ENCODE measurements at regions not wholly inside any gene's neighbourhood (a gene's known extent, or its start where the extent isn't known, plus 50 kb on each side); places are given as distances from the start of the nearest gene placed in this dataset.

- DNase-seq (ENCODE audit: low spot score), result no peak
Observed at GRCh38 chr22:27452922-27453321, 348.6 kb downstream of the MN1 start.

- no peak for DNase-seq (ENCODE audit: low spot score)
Observed at GRCh38 chr22:27453725-27454124, 347.8 kb downstream of the MN1 start.

- DNase-seq (ENCODE audit: low spot score), result no peak
Observed at GRCh38 chr22:27454807-27455450, 346.6 kb downstream of the MN1 start.

DNA sequence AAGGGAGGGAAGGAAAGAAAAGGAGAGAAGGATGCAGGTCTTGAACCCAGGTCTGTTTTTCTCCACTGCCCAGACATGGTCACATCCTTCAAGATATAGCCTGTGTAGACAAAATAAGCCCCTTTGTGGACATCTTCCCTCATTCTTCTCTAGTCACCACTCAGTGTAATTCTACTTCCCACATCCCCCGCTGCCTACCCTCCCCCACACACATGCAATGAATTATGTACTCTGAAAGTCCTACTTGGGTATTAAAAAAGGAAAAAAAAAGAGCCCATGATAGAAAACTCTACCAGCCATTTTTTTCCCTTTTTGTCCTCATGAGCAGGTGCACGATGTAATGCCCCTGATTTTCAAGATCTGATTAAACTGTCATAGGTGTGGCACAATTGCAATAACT is 346.0 kb downstream of the MN1 start:
- DNase-seq (ENCODE audit: low spot score), result no peak

DNA sequence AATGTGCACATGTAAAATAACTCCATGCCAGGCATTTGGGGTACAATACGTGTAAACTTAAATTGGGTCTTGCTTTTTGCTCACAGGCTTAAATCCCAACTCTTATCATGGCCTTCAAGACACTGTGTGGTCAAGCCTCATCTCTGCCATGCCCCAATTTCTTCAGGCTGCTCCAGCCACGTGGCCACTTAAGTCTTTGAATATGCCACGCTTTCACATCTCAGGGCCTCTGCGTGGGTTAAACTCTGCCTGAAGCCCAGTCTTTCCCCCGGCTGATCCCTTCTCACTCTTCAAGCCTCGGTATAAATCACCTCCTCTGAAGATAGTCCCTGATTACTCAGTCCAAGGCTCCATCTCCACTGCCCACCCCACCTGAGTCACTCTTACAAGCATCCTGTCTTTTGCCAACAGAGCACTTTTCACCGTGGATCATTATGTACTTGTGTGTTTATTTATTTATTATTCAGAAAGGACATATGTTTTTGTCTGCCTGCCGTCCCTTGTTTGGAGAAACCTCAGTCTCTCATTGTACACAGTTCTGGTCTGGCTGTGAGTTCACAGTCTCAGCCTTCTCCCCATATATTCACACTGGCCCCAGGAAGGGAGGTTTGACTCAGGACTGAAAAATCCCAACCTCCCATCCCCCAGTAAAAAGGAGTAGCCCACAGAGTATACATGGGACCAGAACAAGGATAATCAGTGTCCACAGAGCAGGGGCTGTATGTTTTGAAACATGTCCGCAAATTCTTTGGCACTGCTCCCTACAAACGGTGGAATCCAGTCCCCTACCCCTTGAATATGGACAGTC is 344.7 kb downstream of the MN1 start:
- no peak for DNase-seq (ENCODE audit: low spot score)

DNA sequence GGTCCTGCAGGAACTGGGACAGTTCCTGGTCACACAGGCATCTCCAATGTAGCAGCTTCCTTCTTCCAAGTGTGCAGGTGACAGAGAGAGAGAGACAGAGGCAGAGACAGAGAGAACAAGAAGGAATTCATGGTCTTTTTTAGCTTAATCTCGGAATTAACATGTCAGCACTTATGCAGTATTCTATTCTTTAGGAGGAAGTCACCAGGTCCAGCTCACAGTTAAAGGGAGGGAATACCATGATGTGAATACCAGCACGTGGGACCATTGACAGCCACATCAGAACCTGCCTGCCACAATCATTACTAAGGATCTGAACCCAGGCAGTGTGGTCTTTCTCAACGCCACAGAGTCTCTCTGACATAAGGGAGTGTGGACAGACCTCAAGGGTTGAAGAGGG is 341.6 kb downstream of the MN1 start:
- DNase-seq (ENCODE audit: low spot score), result no peak

GRCh38 chr22:27460591-27461347 is 340.8 kb downstream of the MN1 start:
- DNase-seq (ENCODE audit: low spot score), result no peak

DNA sequence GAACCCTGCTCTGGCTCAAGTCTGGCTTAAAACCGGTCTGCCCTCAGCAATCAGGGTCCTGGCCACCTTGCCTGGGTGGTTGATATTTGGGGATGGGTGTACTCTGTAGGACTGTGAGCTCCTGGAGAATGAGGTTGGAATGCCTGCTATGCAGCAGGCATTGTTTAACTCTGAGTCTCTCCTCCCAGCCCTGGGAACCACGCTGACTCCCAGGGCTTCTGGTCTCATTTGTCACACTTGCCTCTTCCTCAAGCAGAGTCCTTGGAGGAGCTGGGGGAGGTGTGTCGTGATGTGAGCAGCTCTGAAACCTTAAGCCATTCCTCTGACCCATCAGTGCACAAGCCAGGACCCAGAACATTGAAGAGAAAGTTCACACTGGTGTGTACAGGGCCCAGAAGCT is 340.1 kb downstream of the MN1 start:
- DNase-seq (ENCODE audit: low spot score), result no peak

DNA sequence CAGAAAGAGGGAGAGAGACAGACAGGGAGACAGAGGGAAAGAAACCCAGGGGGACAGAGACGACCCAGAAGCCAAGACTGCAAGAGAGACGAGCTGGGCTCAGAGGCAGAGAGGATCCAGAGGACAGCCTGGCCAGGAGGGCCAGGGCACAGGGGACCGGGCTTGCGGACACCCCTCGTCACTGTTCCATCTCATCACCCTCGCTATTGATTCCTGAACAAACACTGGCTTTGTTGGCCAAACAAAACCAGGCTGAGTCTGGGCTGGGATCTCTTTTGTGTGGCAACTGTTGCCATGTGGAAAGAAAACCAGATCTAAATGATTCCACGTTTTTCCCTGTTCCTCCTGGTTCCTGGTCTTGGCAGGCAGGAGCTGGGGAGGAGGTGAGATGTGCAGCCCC is 339.4 kb downstream of the MN1 start:
- DNase-seq (ENCODE audit: low spot score), result no peak

GRCh38 chr22:27463121-27463660 is 338.4 kb downstream of the MN1 start:
- no peak for DNase-seq (ENCODE audit: low spot score)

GRCh38 chr22:27466229-27466628 is 335.3 kb downstream of the MN1 start:
- no peak for DNase-seq (ENCODE audit: low spot score)

DNA sequence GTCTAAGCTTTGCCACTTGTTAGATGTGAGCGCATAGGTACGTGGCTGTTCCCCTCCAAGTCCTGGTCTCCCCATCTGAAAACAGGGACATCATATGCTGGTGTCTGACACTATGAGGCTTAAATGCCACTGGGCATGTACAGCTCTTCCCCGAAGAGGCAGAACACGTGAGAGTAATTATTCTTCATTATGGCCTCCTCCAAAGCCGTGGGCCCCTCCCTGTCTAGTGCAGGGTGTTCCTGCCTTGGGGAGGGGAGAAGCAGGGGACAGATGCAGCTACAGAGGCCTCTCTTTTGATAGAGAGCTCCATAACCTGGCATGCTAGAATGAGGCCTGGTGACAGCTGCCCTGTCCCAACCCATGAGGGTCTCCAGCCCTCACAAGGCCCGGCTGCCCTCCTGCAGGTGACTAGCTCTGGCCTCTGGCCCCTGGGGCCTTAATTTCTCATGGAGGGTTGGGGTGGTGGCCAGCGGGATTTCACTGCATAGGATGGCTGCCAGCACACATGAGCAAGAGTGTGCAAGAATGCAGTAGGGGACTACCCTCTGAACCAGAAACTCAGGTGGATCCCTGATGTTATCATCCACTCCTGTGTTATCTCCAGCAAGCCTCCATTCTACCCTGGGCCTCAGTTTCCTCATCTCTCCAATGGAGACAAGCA is 334.6 kb downstream of the MN1 start:
- DNase-seq (ENCODE audit: low spot score), result no peak

- no peak for DNase-seq (ENCODE audit: low spot score)
Observed at GRCh38 chr22:27467711-27468110, 333.8 kb downstream of the MN1 start.

DNA sequence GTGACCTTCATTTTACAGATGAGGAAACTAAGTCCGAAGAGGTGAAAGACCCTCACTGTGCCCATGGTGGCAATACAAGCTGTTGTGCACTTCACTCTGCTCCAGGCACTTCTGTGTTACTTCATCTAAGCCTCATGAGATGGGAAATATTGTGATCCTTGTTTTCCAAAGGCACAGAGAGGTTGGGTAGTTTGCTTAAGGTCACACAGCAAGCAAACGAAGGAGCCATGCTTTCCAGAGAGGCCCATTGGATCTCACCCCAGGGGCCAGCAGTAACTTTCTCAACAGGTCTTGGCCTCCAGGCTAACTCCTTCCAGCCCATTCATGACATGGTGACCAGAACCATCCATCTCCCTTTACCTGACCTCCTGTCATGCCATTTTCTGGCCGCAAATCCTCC is 332.8 kb downstream of the MN1 start:
- no peak for DNase-seq (ENCODE audit: low spot score)

GRCh38 chr22:27470169-27470772 is 331.3 kb downstream of the MN1 start:
- no peak for DNase-seq (ENCODE audit: low spot score)

DNA sequence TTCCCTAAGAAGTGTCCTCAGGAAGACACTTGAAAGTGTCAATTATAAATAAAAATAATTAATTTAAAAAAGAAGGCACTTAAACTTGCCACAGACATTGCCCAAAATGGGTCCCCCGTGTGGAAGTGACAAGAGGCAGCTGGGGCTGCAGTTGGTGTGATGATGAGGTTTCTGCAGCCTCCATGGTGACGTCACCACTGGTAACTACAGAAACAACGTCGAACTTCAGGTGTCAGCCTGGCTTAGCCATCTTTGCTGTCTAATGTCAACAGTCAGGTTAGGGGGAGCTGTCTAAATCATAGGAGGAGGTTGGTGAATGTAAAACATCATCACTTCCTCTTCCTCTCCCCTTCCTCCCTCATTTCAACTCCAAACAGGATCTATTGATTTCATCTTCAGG is 328.6 kb downstream of the MN1 start:
- no peak for DNase-seq (ENCODE audit: low spot score)

DNA sequence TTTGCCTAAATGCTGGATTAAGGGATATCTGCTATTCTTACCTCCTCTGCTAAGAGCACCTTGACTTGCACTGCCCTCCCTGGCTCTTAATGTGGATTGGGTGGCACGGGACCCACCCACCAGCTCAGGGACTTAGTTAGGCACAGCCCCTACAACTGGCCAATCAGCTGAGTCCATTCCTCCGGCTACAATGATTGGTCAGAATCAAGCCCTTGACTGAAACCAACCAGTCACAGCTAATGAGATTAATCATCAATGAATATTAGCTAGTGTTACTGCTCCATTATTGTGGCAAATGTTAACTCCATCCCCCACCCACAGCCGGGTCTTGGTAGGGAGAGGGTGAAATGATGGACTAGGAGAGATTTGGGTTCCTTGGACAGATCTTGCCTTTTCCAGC is 328.0 kb downstream of the MN1 start:
- no peak for DNase-seq (ENCODE audit: low spot score)

- no peak for DNase-seq (ENCODE audit: low spot score)
Observed at GRCh38 chr22:27474112-27474571, 327.4 kb downstream of the MN1 start.

DNA sequence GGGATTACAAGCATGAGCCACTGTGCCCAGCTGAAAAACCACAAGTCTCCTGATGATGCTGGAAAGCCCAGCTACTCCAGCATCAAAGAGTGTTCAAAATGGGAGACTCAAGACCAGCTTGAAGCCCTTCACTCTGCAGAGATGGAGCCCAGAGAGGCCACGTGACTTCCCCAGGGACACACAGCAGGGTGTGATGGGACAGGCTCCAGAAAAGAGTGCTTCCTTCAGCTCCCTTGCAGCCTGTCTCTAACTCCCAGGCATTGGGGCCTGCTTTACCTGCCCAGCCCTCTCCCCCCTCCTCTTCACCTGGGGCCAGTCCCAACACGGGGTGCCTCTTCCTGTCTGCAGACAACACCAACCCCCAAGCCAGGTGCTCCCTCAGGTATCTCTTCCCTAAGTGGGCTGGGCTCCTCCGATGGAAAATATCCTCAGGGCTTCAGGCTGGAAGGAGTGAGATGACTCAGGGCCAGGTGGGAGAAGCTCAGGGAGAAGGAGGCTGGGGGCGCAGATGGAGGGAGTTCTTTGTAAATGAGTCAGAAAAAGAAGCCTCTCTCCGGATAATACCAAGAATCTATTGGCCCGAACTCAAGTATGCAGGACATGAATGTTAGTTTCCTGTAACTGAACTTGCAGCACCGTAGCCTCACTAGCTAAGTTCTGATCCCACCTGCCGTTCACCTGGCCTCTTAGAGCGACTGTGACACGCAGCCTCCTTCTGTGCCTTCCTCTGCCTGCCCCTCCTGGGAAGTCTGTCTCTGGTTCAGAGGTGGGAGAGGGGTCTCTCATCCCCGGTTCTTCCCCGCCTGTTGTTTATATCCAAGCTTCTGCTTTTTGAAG is 326.6 kb downstream of the MN1 start:
- no peak for DNase-seq (ENCODE audit: low spot score)

- no peak for DNase-seq (ENCODE audit: low spot score)
Observed at GRCh38 chr22:27475548-27475897, 326.0 kb downstream of the MN1 start.

DNA sequence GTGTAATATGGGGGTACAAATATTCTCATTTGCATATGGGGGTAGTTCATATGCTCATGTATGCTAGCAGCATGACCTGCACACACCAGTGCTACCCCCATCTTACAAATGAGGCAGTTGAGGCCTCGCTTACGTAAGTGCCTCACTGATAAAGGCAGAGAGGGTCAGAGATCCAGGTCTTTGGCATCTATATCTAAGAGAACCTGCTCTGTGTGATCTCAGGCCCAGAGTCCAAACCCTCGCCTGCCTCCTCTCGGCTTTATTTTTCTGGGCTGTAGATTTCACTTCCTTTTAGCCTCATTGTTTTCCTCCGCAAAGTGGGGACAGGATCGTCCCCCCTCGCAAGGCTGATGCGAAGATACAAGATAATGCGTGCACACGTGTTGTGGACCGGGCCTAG is 325.2 kb downstream of the MN1 start:
- no peak for DNase-seq (ENCODE audit: low spot score)

Measured in activated CD4-positive, alpha-beta T cell treated with anti-CD3 and anti-CD28 coated beads, Interleukin-2, Interleukin-4, amounts not matched to agents 100 ng/mL and 50 ng/mL, durations not matched to agents 16 hours and 8 hours (primary cell).